ENCODE measurements at regions not wholly inside any gene's neighbourhood (a gene's known extent, or its start where the extent isn't known, plus 50 kb on each side); places are given as distances from the start of the nearest gene placed in this dataset.

DNA sequence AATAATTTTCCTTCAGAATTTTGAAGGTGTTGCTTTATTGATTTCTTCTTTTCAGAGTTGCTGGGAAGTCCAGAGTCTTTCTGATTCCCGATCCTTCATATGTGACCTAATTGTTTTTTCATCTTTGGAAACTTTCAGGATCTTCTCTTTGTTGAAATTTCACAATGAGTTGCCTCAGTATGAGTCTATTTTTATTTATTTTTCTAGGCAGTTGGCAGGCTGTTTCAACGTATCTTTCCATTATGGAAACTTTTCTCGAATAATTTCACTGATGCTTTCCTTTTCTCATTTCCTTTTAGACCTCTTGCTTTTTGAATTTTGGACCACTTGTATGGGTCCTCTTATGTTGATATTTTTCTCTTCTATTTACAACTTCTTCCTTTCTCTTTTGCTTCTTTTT, 354.3 kb downstream of the TGFB2 start:
- Histone ChIP-seq H2BK15ac (ENCODE audit: low read length) (no peak overlapping the region), H2BK120ac (replicated peaks; ENCODE audit: low read depth, low read length) (no peak overlapping the region), H2BK20ac (ENCODE audit: low read length) (no peak overlapping the region), H3K79me2 (ENCODE audit: control insufficient read depth in 1 of 2, insufficient read depth in 2 of 2, low read length in 2 of 2) (no peaks in the 10 kb centered on the region), H4K8ac (ENCODE audit: extremely low read depth, insufficient read depth, low read length) (no peak overlapping the region), H3K27me3 (replicated peaks in 1 of 4; ENCODE audit: control insufficient read depth in 3 of 4, extremely low read depth in 1 of 4, insufficient read depth in 3 of 4, low read length in 3 of 4) (no peaks in the 10 kb centered on the region; a peak in 1 of 7 replicates), H3K23me2 (ENCODE audit: low read depth, low read length) (no peaks in the 10 kb centered on the region), H3K27ac (ENCODE audit: low read depth, low read length) (no peak overlapping the region), H2AK5ac (ENCODE audit: low read depth, low read length) (no peak overlapping the region), H3K4me1 (replicated peaks in 1 of 4; ENCODE audit: control insufficient read depth in 3 of 4, insufficient read depth in 4 of 4, low read length in 3 of 4) (peaks cover 0 to 3% (median 1%) of the 10 kb centered on the region in 4 experiments; a peak in 3 of 7 replicates), H3K18ac (ENCODE audit: extremely low read depth, low read length) (no peak overlapping the region), H4K20me1 (replicated peaks in 1 of 2; ENCODE audit: control insufficient read depth in 1 of 2, insufficient read depth in 2 of 2, low read length in 2 of 2) (no peaks in the 10 kb centered on the region), H2BK12ac (ENCODE audit: low read depth, low read length) (no peak overlapping the region), H3K79me1 (ENCODE audit: low read depth, low read length) (no peaks in the 10 kb centered on the region), H3K9ac (replicated peaks in 1 of 4; ENCODE audit: extremely low read depth in 1 of 4, low read depth in 3 of 4, low read length in 3 of 4) (no peak overlapping the region), H4K5ac (ENCODE audit: insufficient read length, low read depth, low read length) (no peak overlapping the region), H2AFZ (ENCODE audit: low read length) (no peak overlapping the region), H3K9me3 (ENCODE audit: insufficient read depth in 2 of 2, low read depth in 1 of 2, low read length in 1 of 2) (no peaks in the 10 kb centered on the region), H3K14ac (ENCODE audit: insufficient read length) (no peak overlapping the region), H4K91ac (replicated peaks; ENCODE audit: insufficient read length, low read length) (no peak overlapping the region), H3K56ac (replicated peaks; ENCODE audit: insufficient read length, low read depth, low read length) (no peak overlapping the region), H3K23ac (ENCODE audit: insufficient read length) (no peak overlapping the region), H3K4ac (replicated peaks; ENCODE audit: insufficient read length, low read depth, low read length) (no peak overlapping the region), H3K4me3 (ENCODE audit: extremely low read depth in 1 of 4, insufficient read depth in 2 of 4, low read depth in 3 of 4, low read length in 4 of 4) (no peak overlapping the region), H2BK5ac (ENCODE audit: low read depth, low read length) (no peak overlapping the region), H3K36me3 (ENCODE audit: control insufficient read depth in 2 of 4, insufficient read depth in 4 of 4, low read length in 3 of 4) (no peaks in the 10 kb centered on the region), H3K4me2 (ENCODE audit: insufficient read depth in 1 of 2, low read depth in 2 of 2, low read length in 2 of 2) (no peak overlapping the region)
- CTCF ChIA-PET (ENCODE audit: partially characterized antibody): no interaction called here
- DNase-seq (ENCODE audit: low read depth in 1 of 2, low spot score in 2 of 2) (no peak), FAIRE-seq (no peak)
- TF ChIP-seq TBP (IDR thresholded peaks at IDR 0.05; ENCODE audit: low read depth, low read length) (no peak), KDM5A (IDR thresholded peaks at IDR 0.05; ENCODE audit: low read length) (no peak)
- 90% methylated on average over 3 of the region's 3 CpGs; no CpG with 5 or more reads in 1 of the 2 experiments for WGBS, 2 experiments (ENCODE audit: extremely low coverage in 1 of 2, insufficient coverage in 1 of 2, insufficient read length in 1 of 2, insufficient replicate concordance in 2 of 2, low coverage in 1 of 2, low lambda C conversion rate in 2 of 2, missing lambda C conversion rate in 1 of 2)
- POLR2A ChIA-PET (ENCODE audit: partially characterized antibody): no interaction called here
